ENCODE measurements at regions not wholly inside any gene's neighbourhood (a gene's known extent, or its start where the extent isn't known, plus 50 kb on each side); places are given as distances from the start of the nearest gene placed in this dataset.

DNA sequence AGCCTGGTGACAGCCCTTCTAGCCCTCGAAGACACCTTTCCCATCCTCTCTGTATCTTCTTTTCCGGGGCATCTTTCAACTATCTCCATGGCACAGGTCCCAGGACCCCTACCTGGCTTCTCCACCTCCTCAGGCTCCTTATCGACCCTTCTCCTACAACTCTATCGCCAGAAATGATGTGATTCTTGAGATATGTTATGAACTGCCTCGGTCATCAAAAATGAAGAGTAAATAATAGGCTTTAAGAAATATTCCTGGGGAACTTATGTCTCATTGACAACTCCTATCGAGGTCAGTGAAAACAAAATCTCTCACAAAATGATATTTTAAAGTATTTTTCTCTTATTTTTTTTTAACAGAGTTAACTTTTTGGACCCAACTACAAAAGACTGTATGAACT is 405.5 kb upstream of the SHH start:
- no peak for FAIRE-seq

DNA sequence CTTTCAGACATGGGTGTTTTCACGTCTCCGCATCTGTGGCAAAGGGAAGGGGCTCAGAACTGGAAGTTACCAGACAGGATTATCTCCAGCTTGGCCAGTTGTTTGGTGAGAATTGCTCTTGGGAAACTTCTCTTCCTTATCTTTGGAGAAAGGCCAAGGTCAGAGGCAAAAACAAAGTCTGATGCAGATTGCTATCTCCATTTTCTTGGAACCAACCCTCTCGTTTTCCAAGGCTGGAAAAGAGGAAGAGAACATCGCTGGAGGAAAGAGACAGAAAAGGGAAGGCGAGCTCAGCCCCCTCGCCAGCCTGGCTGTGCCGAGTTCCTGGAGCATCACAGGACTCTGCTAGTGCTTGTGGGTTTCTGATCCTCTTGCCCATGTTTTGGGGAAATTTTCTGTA is 396.8 kb upstream of the SHH start:
- FAIRE-seq, result no peak

DNA sequence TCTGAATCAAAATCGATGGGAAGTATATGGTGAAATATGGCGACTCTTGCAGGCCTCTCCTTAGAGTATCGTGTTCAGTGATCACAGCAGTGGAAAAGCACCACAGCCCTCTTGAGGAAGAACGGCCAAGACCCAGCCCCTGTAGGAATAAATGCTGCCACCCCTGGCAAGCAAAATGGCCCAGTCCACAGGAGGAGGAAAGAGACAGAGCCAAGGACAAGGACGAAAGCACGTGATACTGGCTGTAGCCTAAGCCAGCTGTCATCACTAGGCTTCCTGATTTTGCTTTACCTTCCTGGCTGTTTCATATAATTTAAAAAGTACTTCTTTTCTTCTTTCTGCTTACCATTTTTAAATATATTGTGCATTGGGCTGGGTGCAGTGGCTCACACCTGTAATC is 395.0 kb upstream of the SHH start:
- FAIRE-seq, result no peak

DNA sequence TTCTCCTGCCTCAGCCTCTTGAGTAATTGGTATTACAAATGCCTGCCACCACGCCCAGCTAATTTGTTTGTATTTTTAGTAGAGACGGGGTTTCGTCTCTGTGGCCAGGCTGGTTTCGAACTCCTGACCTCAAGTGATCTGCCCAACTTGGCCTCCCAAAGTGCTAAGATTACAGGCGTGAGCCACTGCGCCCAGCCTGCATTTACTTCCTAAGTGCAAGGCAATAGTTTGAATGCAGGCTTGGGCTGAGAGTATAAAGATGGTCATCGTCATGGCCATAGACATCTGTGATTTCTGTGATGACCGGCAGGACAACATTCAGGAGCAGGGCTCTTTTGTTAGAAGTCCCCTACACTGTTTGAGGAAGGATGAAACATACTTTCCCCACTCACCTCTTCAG is 393.9 kb upstream of the SHH start:
- FAIRE-seq, result no peak

DNA sequence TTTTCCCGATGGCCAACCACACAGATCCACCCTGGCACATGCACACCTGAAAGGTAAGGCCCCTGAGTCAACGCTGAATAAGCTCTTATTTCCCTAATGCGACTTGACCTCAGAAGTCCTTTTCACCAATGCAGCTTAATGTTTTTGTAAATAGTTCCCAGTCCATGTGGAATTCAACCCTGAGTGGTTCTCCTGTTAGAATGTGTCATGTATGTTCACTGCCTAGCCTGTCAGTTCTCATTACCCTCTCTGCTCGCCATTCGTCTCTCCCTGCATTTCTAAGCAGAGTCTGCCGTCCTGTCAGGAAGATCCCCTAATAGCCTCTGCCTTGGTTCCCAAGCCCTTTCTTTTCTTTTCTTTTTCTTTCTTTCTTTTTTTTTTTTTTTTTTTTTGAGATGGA is 392.6 kb upstream of the SHH start:
- no peak for FAIRE-seq

DNA sequence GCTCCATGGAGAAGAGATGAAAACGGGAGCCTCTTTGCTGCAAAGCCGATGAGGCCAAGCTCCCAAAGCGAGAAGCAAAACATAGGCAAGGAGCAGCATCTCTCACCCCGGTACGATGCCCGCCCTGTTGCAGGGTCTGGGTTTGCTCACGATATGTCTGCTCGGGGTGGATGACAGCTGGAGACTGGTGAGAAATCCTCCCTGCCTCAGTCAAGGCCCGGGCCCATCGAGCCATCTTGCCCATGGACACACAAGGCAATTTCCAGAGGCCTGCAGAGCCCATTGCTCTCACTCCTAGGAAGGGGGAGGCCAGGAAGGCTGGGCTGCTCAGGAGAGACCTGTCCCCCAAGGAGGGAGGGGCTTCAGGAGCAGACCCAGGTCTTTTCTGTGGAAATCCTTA is 391.7 kb upstream of the SHH start:
- no peak for FAIRE-seq

DNA sequence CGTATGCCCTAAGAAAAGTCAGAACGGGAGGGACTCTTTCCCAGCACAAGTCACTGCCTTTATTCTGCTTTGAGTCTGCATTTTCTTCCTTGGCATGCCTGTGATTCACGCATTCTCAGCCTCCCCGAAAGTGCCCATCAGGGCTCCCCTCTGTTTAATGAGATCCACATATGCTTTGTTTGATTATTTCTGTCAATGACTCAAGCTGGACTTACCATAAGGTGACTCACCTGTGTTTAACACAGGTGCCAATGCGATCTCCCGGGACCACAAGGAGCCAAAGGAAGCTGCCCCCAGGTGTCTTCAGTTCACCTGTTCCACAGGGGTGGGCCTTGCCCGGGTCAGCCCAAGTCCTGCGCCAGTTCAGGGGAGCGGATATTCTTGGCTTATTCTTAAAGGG is 386.0 kb upstream of the SHH start:
- no peak for FAIRE-seq

DNA sequence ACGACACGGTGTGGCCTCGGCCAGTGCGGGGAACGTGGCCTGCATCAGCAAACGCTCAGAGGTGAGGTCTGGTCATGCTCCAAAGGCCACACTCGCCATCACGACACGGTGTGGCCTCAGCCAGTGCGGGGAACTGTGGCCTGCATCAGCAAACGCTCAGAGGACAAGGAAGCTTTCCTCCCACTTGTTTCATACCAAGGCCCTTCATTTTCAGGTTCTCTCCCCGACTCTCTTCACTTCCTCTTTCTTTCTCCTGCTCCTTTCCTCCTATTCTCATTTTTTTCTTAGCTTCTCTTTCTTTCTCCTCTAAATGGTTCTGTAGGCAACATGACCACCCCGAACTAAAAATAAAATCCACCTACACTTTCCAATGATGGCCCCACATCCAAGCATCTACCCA is 384.4 kb upstream of the SHH start:
- no peak for FAIRE-seq

DNA sequence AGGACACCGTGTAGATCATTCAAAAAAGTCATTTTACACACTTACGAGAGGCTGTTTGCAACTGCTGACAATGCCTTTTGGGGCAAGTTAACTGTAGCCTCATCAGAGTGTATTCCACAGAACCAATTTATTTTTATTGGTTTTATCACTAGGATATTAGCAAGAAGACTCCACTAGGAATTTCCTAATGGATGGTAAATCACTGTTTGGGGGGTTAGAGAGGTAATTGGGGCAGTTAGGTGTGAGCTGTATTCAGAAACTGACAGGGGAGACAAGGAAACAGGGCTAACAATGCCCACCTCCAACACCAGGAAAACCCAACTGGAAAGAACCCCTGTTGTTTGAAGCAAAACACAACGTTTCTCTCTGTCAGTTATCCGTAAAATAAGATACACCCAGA is 383.0 kb upstream of the SHH start:
- no peak for FAIRE-seq

DNA sequence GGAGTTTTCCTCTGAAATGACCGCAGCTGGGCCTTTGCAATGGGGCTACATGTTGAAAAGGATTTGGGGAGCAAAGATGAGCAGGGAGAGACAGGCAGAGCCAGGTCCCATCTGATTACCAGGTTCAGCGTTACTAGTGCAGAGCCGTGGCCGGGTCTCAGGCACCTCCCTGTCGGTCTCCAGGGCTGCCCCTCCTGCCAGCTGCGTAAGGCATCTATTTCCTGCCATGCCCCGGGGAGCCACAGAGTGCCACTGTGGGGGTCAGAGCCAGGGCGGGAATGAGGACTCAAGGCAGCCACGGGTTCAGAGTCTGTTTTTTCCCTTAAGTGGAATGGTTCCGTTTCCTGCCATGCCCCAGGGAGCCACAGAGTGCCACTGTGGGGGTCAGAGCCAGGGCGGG is 382.6 kb upstream of the SHH start:
- FAIRE-seq, result no peak

DNA sequence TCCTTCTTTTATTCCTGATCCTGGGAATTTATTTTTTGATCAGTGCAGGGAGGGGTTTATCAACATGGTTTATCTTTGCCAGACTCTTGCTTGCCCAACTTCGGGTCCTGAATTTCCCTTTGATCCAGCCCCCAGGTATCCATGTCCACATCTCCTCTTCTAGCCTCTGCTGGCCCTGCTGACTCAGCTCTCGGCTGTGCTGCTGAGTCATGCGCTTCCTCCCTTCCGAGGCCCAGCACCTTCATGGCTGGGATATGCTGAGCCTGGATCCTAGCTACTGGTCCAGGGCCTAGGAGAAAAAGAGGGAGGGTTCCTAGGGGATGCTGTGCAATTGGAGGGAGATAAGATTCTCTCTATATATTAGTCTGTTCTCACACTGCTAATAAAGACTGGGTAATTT is 380.7 kb upstream of the SHH start:
- FAIRE-seq, result no peak

DNA sequence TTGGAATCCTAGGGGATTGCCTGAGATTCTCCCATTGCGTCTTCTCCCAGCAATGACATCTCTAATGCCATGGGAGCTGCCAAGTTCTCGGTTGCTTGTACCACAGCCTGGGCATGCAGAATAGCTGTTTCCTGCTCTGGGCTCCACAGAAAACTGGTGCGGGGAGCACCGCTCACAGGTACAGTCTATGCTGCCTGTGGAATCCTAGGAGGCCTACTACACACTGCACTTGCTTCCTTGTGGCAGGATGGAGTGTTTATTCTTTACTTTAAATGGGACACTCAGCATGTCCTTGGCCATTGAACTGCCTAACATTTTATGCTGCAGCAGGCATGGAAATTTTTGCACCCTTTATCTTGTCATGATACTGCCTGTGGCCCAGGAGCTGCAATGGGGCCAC is 378.8 kb upstream of the SHH start:
- no peak for FAIRE-seq

DNA sequence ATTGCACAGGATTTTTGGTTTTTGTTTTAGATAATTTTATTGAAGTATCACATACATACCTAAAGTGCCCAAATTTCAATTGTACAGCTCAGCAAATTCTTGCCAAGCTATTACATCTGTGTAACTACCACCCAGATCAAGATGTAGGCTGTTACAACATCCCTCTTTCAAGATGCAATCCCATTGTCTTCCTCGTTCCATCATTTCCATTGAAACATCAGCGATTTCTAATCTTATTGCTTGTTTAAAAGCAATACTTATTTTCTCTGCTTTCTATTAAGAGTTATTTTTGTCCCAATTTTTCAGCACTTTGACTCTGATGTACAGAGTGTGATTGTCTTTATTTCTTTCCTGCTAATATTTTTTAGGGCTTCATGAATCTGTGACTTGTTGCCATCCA is 372.8 kb upstream of the SHH start:
- FAIRE-seq, result no peak

DNA sequence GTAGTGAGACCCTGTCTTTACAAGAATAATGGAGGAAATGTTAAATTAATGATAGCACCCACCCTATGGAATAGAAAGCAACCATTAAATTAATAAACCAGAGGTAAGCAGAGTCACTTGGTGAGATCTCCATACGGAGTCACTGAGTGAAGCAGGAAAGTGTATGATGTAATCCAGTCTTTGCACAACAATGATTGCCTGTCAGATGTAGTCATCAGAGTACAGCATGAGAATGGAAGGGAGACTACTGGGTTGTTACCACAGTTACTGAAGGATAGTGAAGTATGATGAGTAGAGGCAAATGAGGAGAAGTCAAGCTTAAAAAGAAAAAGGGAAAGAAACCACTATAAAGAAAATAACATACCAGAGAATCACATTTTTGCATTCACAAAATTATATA is 371.9 kb upstream of the SHH start:
- no peak for FAIRE-seq

DNA sequence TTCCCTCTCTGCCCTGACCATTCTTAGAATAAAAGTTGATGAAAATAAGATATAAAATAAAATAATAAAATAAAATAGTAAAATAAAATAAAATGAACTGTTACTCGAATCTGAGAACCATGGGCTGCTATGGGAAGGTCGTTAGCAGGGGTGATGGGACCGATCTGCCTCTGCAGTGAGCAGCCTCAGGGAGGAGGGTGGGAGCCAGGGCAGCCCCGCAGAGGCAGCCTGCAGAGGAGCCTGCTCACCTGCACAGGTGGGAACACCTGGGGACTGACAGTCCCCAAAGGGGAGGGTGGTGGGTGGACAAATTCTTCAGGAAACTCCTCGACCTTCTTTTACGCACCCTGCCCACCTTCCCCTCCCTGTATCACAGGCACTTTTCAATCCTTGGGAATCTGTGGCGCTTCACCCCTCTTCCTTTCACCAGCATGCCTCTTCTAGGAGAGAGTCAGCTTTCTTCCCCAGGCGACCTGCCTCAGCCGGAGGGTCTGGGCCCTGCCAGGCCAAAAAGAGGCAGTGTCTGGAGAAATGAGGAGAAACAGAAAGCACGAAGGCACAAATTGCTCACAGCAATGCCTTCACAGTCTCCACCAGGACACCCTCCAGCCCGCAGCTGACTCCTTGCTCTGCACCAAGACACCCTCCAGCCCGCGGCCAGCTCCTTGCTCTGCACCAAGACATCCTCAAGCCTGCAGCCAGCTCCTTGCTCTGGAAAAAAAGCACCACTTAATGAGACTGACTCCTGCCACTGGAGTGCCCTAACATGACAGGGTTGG is 368.4 kb upstream of the SHH start:
- FAIRE-seq, result no peak

DNA sequence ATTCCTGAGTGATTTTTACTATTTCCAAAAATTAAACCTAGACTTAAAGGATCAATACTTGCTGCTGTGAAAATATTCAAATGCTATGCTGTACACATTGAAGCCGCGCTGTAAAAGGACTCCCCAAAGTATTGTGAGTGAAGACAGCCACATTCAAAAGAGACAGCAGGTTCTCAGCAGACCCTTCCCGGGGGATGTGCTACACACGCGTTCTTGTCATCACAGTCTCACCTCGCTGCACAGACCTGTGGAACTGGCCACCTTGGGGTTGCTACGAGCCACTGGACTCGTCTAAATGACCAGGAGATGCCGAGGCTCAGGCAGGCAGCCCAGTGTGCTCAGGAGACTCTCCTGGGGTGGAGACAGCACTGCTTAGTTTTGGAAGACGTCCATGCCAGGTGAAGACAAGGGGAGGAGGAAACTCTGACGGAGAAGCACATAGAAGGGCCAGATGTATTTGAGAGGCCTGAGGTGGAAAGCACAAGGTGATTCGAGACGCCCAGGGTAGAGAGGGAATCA is 367.7 kb upstream of the SHH start:
- no peak for FAIRE-seq

DNA sequence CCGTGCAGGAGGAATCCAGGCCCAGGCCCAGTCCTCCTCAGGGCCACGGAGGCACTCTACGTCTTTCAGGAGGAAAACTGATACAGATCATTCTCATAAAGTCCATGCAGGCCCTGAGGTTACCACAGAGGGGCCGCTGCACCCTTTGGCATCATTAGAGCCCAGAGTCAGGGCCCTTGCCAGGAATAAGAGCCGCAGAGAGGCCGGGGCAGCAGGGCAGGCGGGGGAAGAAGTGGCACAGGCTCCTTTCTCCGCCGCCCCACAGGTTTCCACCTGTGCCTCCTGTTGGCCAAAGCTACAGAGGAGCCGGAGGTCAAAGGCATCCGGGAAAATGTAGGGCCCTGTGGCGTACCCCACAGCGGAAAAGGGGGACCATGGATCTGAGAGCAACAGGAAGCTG is 366.6 kb upstream of the SHH start:
- FAIRE-seq, result no peak

DNA sequence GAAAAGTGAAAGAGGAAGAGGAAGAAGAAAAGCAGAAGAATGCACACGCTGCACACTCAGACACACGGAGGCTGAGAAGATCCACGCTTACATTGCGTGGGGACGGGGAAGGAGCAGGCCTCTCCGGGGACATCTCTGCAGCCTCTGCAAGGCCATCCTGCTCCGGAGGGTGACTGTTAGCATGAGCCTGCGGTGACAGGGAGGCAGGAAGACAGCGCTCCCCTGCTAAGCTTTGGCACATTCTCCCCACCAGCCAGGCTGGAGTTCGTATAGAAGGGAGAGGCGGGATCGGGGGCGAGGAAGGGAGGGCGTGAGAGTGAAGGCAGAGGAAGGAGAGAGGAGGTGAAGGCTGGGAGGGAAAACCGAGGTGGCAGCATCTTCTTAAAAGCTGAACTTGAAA is 366.0 kb upstream of the SHH start:
- no peak for FAIRE-seq

DNA sequence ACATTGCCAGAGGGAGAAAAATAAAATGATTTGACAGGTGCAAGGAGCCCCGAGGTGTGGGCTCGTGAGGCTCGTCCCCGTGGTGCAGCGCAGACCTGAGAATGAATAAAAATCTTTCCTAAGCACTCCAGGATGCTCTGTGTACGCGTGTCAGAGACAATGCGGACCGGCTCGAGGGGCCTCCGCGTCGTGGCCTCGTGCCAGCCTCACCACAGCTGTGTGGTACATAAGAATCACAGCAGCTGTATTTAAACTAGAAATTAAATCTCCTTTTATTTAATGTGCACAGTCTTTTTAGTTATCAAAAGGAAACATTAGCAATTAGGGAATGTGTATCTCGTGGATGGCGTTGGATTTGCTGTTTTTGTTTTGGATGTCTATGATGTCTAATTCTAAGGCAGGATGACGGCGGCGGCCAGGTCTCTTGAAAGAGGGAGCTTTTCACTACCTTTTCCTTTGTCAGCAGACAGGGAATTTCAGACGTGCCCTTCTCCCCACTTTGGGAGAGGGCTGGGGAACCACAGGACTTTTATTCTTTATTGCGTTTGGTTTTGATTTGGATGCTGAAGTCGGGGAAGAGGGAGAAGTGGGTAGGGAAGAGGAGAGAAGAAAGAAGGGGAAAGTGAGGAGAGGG is 365.3 kb upstream of the SHH start:
- no peak for FAIRE-seq

DNA sequence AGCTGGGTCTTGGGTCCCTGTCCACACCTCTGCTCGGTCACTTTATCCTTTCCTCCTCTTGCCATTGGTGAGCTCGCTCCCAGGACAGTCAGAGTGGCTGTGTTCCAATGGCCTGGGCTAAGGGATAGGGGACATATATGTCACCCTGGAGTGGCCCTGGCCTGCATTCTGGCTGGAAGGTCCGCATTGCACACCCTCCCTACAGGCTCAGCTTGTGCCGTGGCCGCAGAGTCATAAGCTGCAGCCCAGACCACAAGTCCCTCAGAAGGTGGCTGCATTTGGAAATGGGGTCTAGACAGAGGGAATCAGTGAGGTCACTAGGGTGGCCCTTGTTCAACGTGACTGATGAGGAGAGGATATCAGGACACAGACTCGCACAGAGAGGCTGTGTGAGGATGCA is 363.8 kb upstream of the SHH start:
- no peak for FAIRE-seq

DNA sequence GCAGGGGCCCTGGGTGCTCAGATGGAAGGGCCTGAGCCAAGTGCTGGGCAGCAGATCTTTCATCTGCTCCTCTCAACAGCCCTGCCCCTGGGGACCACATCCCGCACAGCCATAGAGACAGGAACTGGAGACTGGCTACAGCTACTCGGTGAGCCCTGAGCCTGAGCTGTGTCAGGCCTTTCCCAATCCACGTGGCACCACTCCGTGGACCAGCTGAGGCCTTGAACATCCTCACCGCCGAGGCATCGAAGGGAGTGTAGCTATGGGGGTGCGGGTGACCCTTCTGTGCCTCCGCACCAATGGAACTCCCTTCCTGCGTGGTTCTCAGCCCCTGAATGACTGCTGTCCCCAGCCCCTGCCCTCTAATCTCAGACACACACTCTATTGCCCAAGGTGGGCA is 362.7 kb upstream of the SHH start:
- no peak for FAIRE-seq

DNA sequence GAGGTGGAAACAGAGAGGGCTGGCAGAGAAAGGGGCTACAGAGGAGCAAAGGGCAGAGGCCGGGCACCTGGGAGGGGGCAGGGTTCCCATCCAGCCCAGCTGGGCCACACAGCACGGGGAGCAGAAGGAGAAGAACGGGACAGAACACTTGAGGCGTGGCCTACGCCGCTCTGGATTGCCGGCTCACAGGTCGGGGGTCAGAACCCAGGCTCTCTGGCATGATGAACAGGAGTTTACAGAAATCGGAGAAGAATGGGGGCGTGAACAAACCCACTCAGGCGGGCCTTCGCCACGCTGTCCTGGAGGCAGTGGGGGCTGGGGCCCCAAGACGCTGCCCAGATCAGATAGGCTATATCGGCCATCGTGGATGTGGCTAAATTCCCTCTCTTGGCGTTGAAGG is 362.2 kb upstream of the SHH start:
- FAIRE-seq, result no peak

DNA sequence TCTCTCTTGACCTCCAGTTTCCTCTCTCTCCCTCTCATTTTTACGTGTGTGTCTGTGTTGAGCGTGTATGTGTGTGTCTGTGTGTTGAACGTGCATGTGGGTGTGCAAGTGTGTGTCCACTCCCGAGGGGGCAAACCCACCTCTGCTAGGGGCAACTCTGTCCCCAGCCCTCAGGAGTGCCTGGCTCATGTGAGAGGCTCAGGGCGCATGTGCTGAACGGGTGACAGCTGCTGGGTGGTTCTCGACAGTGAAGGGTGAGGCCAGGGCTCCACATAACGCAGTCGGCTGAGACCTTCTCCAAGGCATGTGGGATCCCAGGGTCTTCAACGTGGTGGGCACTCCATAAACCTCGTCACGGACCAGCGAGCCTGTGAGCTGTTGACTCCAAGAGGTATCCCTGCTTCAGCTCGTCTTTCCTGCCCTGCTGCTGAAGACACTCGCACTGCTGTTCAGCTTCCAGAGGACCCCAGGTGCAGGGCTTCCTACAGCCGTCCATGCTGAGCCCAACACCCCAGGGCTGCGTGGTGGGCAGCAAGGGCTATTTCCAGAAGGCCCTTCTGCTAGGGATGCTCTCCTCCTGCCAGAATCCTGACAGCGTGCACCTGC is 361.6 kb upstream of the SHH start:
- no peak for FAIRE-seq

DNA sequence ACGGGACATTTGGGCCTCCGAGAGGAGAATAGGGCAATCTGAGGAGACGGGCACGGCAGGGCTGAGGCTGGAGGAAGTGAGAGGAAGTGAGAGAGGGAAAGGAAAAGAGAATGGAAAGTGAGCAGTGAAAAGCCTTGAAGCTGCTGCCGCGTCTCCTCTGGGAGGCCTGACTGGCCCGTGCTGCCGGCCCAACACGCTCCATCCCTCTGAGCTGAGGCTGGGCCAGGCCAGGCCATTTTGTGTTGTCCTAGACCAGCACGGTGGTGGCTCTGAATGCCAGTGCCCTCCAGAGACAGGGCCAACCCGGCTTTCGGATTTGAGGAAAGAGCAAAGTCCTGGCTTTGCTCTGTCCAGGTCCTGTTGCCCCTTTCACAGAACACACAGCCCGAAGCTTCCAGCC is 361.1 kb upstream of the SHH start:
- FAIRE-seq, result no peak

DNA sequence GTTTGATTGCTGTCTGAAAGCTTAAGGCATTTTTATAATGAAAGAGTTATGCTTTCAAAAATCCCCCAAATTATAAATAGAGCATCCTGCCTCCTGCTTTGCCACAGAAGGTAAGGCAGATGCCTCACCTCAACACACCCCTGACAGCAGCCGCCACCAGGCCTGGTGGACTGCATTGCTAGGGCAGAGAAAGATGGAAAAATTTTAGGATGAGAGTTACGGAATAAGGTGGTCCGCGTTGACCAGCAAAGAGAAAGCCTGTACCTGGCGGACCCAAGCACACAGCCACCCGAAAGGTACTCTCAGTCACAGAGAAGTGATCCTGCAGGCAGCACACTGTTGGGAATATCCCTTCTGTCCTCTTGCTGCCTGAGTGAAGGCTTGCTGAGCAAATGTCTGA is 360.4 kb upstream of the SHH start:
- no peak for FAIRE-seq
